Left lung (tissue), 4 donors: ENCODE measurements at regions not wholly inside any gene's neighbourhood (a gene's known extent, or its start where the extent isn't known, plus 50 kb on each side); places are given as distances from the start of the nearest gene placed in this dataset.

Experiments
- ATAC-seq: fragments of 200-7000 bp; cut with Tn5 transposase; one replicate; pipeline ENCODE4 v1.9.1; 2020; ENCODE audit warnings: moderate library complexity
- DNase-seq, 4 donors: peaks; one replicate each; pipeline ENCODE4 v3.0.0-alpha.2; 2013 to 2020
- H3K27ac ChIP-seq, 2 donors: fragments of 200-600 bp; sonication (generic) in 1 of 2; one replicate each; pipeline versions ENCODE4 v1.5.0 to v1.8.0; 2020 to 2021
- H3K27me3 ChIP-seq, 2 donors: fragments of 200-600 bp; sonication (generic) in 1 of 2; one replicate each; pipeline versions ENCODE4 v1.5.0 to v1.8.0; 2020 to 2021
- H3K36me3 ChIP-seq, 2 donors: fragments of 200-600 bp; sonication (generic) in 1 of 2; one replicate each; pipeline versions ENCODE4 v1.5.0 to v1.8.0; 2020 to 2021
- H3K4me1 ChIP-seq, 2 donors: fragments of 200-600 bp; one replicate each; pipeline ENCODE4 v1.8.0; 2021
- H3K4me3 ChIP-seq, 2 donors: fragments of 200-600 bp; sonication (generic) in 1 of 2; one replicate each; pipeline versions ENCODE4 v1.5.0 to v1.8.0; 2020 to 2021; ENCODE audit warnings: mild to moderate bottlenecking in 1 of 2
- H3K9me3 ChIP-seq, 2 donors: fragments of 200-600 bp; sonication (generic) in 1 of 2; one replicate each; pipeline versions ENCODE4 v1.5.0 to v1.8.0; 2020 to 2021
- intact Hi-C, 2 donors: fragments of 100-400 bp; cut with DNase I; formaldehyde crosslinking; loops; one replicate each; pipeline versions ENCODE4 v1.11.2 to v1.14.2; 2022
- TF ChIP-seq, protein P1 (sequence below), 2 donors: fragments of 200-600 bp; sonication (generic) in 1 of 2; IDR thresholded peaks; one replicate each; pipeline versions ENCODE4 v1.5.0 to v1.8.0; 2021; ENCODE audit warnings: antibody characterized with exemption in 2 of 2
- donor health status: DM: no; HTN: yes; CAD: no.
- donor health status: DM: no; HTN: no; CAD: no.

DNA sequence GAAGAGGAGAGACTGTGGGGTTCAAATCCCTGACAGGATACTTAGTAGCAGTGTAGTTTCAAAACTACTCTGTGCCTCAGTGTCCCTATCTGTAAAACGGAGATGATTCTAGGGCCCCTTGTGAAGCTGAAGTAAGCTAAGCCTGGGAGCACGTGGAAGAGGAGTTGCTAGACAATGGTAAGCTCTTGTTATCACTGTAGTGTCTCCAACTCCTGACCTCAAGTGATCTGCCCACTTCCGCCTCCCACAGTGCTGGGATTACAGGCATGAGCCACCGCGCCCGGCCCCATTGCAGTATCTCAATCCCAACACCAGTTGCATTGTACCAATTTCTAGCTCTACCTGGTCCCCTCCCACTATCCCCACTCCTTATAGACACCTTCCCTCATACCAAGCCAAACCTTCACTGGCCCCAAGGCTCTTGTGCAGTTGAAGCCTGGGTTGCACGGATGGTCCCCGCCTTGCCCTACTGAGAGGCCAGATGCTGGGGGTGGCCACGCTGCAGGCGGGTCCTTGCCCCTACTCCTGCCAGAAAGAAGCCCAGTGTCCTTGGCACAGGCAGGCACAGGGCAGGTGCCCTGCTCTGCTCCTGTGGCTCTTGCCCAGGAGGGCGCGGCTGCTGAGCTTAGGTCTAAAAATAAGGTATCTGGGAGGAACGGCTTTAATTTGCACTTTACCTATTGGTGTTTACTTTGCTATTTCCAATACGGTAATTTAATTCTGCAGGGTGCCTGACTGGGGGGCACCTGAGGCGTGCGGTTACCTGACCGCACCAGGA is 118.1 kb downstream of the VEGFA start:
- Histone ChIP-seq H3K36me3 (no peaks in the 10 kb centered on the region), H3K27ac (no peak overlapping the region), H3K4me1 (no peaks in the 10 kb centered on the region), H3K9me3 (no peaks in the 10 kb centered on the region), H3K4me3 (no peak overlapping the region), H3K27me3 (peaks cover 0 to 27% of the 10 kb centered on the region in 2 donors)
- TF ChIP-seq, protein P1, sequence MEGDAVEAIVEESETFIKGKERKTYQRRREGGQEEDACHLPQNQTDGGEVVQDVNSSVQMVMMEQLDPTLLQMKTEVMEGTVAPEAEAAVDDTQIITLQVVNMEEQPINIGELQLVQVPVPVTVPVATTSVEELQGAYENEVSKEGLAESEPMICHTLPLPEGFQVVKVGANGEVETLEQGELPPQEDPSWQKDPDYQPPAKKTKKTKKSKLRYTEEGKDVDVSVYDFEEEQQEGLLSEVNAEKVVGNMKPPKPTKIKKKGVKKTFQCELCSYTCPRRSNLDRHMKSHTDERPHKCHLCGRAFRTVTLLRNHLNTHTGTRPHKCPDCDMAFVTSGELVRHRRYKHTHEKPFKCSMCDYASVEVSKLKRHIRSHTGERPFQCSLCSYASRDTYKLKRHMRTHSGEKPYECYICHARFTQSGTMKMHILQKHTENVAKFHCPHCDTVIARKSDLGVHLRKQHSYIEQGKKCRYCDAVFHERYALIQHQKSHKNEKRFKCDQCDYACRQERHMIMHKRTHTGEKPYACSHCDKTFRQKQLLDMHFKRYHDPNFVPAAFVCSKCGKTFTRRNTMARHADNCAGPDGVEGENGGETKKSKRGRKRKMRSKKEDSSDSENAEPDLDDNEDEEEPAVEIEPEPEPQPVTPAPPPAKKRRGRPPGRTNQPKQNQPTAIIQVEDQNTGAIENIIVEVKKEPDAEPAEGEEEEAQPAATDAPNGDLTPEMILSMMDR (IDR thresholded peaks at IDR 0.05): no peak
- DNase-seq (peak in 1 of 4 donors; percentile 47), ATAC-seq (no peak)
- intact Hi-C loops: no loop called here

DNA sequence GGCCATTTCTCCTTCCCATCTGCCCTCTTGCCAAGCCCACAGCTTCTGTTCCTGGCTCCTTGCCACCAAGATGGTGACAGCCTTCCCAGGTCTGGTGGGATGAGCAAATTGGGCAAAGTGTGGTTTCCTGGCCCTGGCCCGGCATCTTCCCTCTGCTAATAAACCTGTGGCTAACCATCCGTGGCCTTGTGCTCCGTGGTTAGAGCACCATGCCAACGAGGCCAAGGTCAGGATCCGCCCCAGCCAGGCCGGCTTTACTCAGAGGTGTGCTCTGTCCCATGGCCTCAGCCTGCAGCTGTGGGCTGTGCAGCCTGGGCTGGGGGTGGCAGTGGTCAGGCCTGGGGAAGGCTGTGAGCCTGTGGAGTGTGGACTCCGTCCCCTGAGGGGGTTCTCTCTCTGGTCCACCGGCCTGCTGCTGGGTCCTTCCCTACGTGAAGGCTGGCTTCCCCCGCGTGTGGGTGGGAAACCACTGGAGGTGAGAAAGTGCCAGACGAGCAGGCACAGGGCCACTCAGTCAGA is 117.4 kb downstream of the VEGFA start:
- intact Hi-C loops: no loop called here
- ATAC-seq: no peak
- peaks cover 0 to 27% of the 10 kb centered on the region in 2 donors for H3K27me3 ChIP-seq

GRCh38 chr6:43886717-43887339 is 116.8 kb downstream of the VEGFA start:
- ATAC-seq: no peak
- TF ChIP-seq, protein P1 (IDR thresholded peaks at IDR 0.05): no peak
- intact Hi-C loops: no loop called here

More for the DNA sequence above, 117.4 kb downstream of the VEGFA start:
- H3K4me1 ChIP-seq: no peaks in the 10 kb centered on the region
- no peaks in the 10 kb centered on the region for H3K36me3 ChIP-seq
- DNase-seq: peak in 1 of 4 donors; percentile 60
- H3K4me3 ChIP-seq: no peak overlapping the region
- H3K9me3 ChIP-seq: no peaks in the 10 kb centered on the region
- TF ChIP-seq, protein P1 (IDR thresholded peaks at IDR 0.05): no peak
- no peak overlapping the region for H3K27ac ChIP-seq

DNA sequence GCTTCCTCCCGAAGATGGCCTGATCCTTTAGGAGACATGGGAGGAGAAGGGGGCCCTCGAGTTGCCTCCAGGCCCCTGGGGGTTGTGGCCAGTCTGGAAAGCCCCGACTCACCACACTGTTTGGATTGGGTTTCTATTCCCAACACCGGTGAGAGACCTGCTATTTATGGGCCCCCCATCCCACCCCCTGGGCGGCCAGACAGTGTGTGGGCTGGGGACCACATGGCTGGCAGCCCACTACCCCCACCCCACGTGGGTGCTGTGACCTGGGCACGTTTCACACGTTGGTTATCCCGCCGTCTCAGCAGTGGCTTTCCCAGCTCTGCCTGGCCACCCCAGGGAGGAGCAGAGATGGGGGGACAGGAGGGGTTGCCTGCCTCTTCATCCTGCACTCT is 116.1 kb downstream of the VEGFA start:
- intact Hi-C loops: no loop called here

More at GRCh38 chr6:43886717-43887339, 116.8 kb downstream of the VEGFA start:
- Histone ChIP-seq H3K27ac (no peak overlapping the region), H3K9me3 (no peaks in the 10 kb centered on the region), H3K36me3 (no peaks in the 10 kb centered on the region), H3K4me1 (no peaks in the 10 kb centered on the region), H3K4me3 (no peak overlapping the region), H3K27me3 (peaks cover 0 to 23% of the 10 kb centered on the region in 2 donors)
- DNase-seq: peak in 1 of 4 donors; percentile 37

More for the DNA sequence above, 116.1 kb downstream of the VEGFA start:
- Histone ChIP-seq H3K27ac (no peak overlapping the region), H3K4me3 (no peak overlapping the region), H3K27me3 (peaks cover 0 to 15% of the 10 kb centered on the region in 2 donors), H3K36me3 (no peaks in the 10 kb centered on the region), H3K9me3 (no peaks in the 10 kb centered on the region), H3K4me1 (no peaks in the 10 kb centered on the region)
- ATAC-seq: no peak
- TF ChIP-seq, protein P1 (IDR thresholded peaks at IDR 0.05): no peak
- peak in 2 of 4 donors; percentile 3 to 30 for DNase-seq
